Natural killer cell (primary cell): ENCODE measurements at regions not wholly inside any gene's neighbourhood (a gene's known extent, or its start where the extent isn't known, plus 50 kb on each side); places are given as distances from the start of the nearest gene placed in this dataset.

Source experiments
- ATAC-seq, 3 donors: fragments of 150-1000 bp in 2 of 3; fragments of 200-7000 bp in 1 of 3; cut with Tn5 transposase; 1 replicate in 1 of 3; 2 replicates in 2 of 3; pipeline ENCODE4 v1.10.0; 2021; ENCODE audit warnings: mild to moderate bottlenecking in 2 of 3, moderate library complexity in 2 of 3
- DNase-seq, 2 donors: peaks; one replicate each; pipeline versions ENCODE4 v3.0.0 to v3.0.0-alpha.2; 2013 to 2021; ENCODE audit warnings: mixed read lengths in 1 of 2
- H3K27ac ChIP-seq: one replicate; pipeline ENCODE4 v1.5.1; 2013; ENCODE audit warnings: mild to moderate bottlenecking, low read length
- H3K27me3 ChIP-seq: one replicate; pipeline ENCODE4 v1.6.1; 2013; ENCODE audit warnings: low read length; ENCODE audit not compliant: control insufficient read depth, insufficient read depth
- H3K36me3 ChIP-seq: one replicate; pipeline ENCODE4 v1.6.1; 2013; ENCODE audit warnings: low read length; ENCODE audit not compliant: control insufficient read depth, insufficient read depth
- H3K4me1 ChIP-seq: one replicate; pipeline ENCODE4 v1.6.1; 2013; ENCODE audit warnings: low read length; ENCODE audit not compliant: control insufficient read depth, insufficient read depth
- H3K4me3 ChIP-seq: one replicate; pipeline ENCODE4 v1.5.1; 2013; ENCODE audit warnings: low read length
- H3K9me3 ChIP-seq: one replicate; pipeline ENCODE4 v1.6.1; 2013; ENCODE audit warnings: low read length; ENCODE audit not compliant: control insufficient read depth, insufficient read depth
- H3K27ac Mint-ChIP-seq, 2 donors: one replicate each; pipeline ENCODE4 v1.8.0; 2022; ENCODE audit warnings: mild to moderate bottlenecking in 2 of 2, mixed read lengths in 2 of 2, moderate library complexity in 1 of 2
- H3K27me3 Mint-ChIP-seq, 2 donors: one replicate each; pipeline ENCODE4 v1.8.0; 2022; ENCODE audit warnings: low read depth in 2 of 2, mixed read lengths in 2 of 2
- H3K36me3 Mint-ChIP-seq: one replicate; pipeline ENCODE4 v1.8.0; 2022; ENCODE audit warnings: mixed read lengths
- H3K4me1 Mint-ChIP-seq, 2 donors: one replicate each; pipeline ENCODE4 v1.8.0; 2022; ENCODE audit warnings: mixed read lengths in 2 of 2
- H3K4me3 Mint-ChIP-seq: one replicate; pipeline ENCODE4 v1.8.0; 2022; ENCODE audit warnings: mild to moderate bottlenecking, moderate library complexity, mixed read lengths
- H3K9me3 Mint-ChIP-seq, 2 donors: one replicate each; pipeline ENCODE4 v1.8.0; 2022; ENCODE audit warnings: mixed read lengths in 2 of 2
- CTCF ChIP-seq: fragments of 200-600 bp; IDR thresholded peaks from one replicate; pipeline ENCODE4 v1.8.0; 2022; ENCODE audit warnings: antibody characterized with exemption
- WGBS: methylation state at CpG from one replicate; pipeline ENCODE4 v1.1.7; 2013; ENCODE audit warnings: missing lambda C conversion rate; ENCODE audit not compliant: insufficient coverage; 5-methylcytosine and 5-hydroxymethylcytosine counted together
- intact Hi-C: fragments of 100-400 bp; cut with micrococcal nuclease; formaldehyde crosslinking; loops from one replicate; pipeline ENCODE4 v1.14.2; 2022

DNA sequence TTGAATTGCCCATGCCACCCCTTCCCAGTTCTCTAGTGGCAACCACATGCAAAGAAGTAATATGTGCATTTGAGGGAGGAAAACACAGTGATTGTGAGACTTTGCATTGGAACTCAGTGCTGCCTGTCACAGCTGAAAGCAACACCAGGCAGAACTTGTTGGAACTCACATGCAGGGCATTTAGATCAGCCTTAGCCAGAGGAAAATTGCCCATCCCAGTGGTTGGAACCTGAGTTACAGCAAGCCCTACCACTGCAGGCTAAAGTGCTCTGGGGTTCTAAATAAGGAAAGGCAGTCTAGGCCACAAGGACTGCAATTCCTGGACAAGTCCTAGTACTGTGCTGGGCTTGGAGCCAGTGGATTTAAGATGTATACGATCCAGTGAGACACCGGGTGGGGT, 245.3 kb upstream of the UFL1 start:
- intact Hi-C loops: no loop called here
- Mint-ChIP-seq H3K4me1 (no peaks in the 10 kb centered on the region), H3K27ac (no peak overlapping the region), H3K4me3 (no peak overlapping the region), H3K36me3 (peaks cover 7% of the 10 kb centered on the region), H3K9me3 (peaks cover 12 to 15% of the 10 kb centered on the region in 2 donors), H3K27me3 (no peaks in the 10 kb centered on the region)
- H3K27ac ChIP-seq: no peak overlapping the region
- no peak overlapping the region for H3K4me3 ChIP-seq
- H3K4me1 ChIP-seq: no peaks in the 10 kb centered on the region
- H3K36me3 ChIP-seq: no peaks in the 10 kb centered on the region
- TF ChIP-seq CTCF: no peak
- no peaks in the 10 kb centered on the region for H3K27me3 ChIP-seq
- 100% methylated on average over 2 of the region's 2 CpGs for WGBS
- DNase-seq (no peak), ATAC-seq (no peak)
- no peaks in the 10 kb centered on the region for H3K9me3 ChIP-seq

- Mint-ChIP-seq H3K36me3 (peaks cover 7% of the 10 kb centered on the region), H3K9me3 (peaks cover 12 to 15% of the 10 kb centered on the region in 2 donors), H3K4me1 (no peaks in the 10 kb centered on the region), H3K27me3 (no peaks in the 10 kb centered on the region), H3K27ac (no peak overlapping the region), H3K4me3 (no peak overlapping the region)
- no peaks in the 10 kb centered on the region for H3K4me1 ChIP-seq
- TF ChIP-seq CTCF: no peak
- H3K4me3 ChIP-seq: no peak overlapping the region
- ATAC-seq (no peak), DNase-seq (no peak)
- no peaks in the 10 kb centered on the region for H3K9me3 ChIP-seq
- H3K27ac ChIP-seq: no peak overlapping the region
- intact Hi-C loops: no loop called here
- H3K27me3 ChIP-seq: no peaks in the 10 kb centered on the region
- H3K36me3 ChIP-seq: no peaks in the 10 kb centered on the region
Measured at GRCh38 chr6:96276856-96277255, 244.8 kb upstream of the UFL1 start.

GRCh38 chr6:96279084-96279483, 242.5 kb upstream of the UFL1 start:
- TF ChIP-seq CTCF: no peak
- no peak for DNase-seq

DNA sequence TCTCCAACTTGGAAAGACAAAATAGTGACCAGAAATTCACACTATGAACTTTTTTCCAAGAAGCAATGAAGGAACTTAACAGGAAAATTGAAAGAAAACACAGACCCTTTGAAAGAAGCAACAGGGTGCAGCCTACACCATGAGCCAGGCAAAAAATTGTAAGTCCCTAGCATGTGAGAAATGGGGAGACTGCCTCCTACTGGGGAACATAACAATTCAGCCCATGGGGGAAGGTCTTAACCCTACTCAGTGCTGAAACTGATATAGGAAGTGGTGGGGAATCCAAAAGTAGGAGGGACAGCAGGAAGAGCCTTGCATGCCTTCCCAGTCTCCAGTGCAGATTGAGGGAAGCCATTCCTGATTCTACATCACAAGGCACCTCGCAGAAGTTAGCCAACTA, 235.1 kb upstream of the UFL1 start:
- Histone ChIP-seq H3K4me3 (no peak overlapping the region), H3K27me3 (no peaks in the 10 kb centered on the region), H3K4me1 (no peaks in the 10 kb centered on the region), H3K9me3 (no peaks in the 10 kb centered on the region), H3K27ac (no peak overlapping the region), H3K36me3 (no peaks in the 10 kb centered on the region)
- no CpG with 5 or more reads among the region's 1 CpG for WGBS
- ATAC-seq: no peak
- Mint-ChIP-seq H3K9me3 (peaks cover 2 to 6% of the 10 kb centered on the region in 2 donors), H3K27me3 (no peaks in the 10 kb centered on the region), H3K4me3 (no peak overlapping the region), H3K27ac (no peak overlapping the region), H3K36me3 (no peaks in the 10 kb centered on the region), H3K4me1 (no peaks in the 10 kb centered on the region)
- intact Hi-C loops: no loop called here
- TF ChIP-seq CTCF: no peak
- no peak for DNase-seq

More at GRCh38 chr6:96279084-96279483, 242.5 kb upstream of the UFL1 start:
- intact Hi-C loops: no loop called here
- no peaks in the 10 kb centered on the region for H3K9me3 ChIP-seq
- H3K27me3 ChIP-seq: no peaks in the 10 kb centered on the region
- ATAC-seq: no peak
- 100% methylated on average over 1 of the region's 1 CpG for WGBS
- H3K4me3 Mint-ChIP-seq: no peak overlapping the region
- no peaks in the 10 kb centered on the region for H3K4me1 Mint-ChIP-seq
- H3K27ac Mint-ChIP-seq: no peak overlapping the region
- H3K36me3 Mint-ChIP-seq: no peaks in the 10 kb centered on the region
- peaks cover 9 to 12% of the 10 kb centered on the region in 2 donors for H3K9me3 Mint-ChIP-seq
- no peaks in the 10 kb centered on the region for H3K4me1 ChIP-seq
- H3K27ac ChIP-seq: no peak overlapping the region
- no peaks in the 10 kb centered on the region for H3K36me3 ChIP-seq
- H3K4me3 ChIP-seq: no peak overlapping the region
- H3K27me3 Mint-ChIP-seq: no peaks in the 10 kb centered on the region
